BE2C (cell line): ENCODE measurements at regions not wholly inside any gene's neighbourhood (a gene's known extent, or its start where the extent isn't known, plus 50 kb on each side); places are given as distances from the start of the nearest gene placed in this dataset.

Source experiments
- DNase-seq: peaks from one replicate; pipeline ENCODE4 v3.0.0-alpha.2; 2020
- H3K27me3 ChIP-seq: fragments of 250-450 bp; sonication (Bioruptor Pico); 2 replicates; pipeline ENCODE4 v1.5.1; 2020; ENCODE audit warnings: mild to moderate bottlenecking
- H3K36me3 ChIP-seq: fragments of 250-450 bp; sonication (Bioruptor Pico); 2 replicates; pipeline ENCODE4 v1.5.1; 2020; ENCODE audit warnings: mild to moderate bottlenecking
- H3K4me1 ChIP-seq: fragments of 250-450 bp; sonication (Bioruptor Pico); 2 replicates; pipeline ENCODE4 v1.5.1; 2020
- H3K4me3 ChIP-seq: 2 replicates; pipeline ENCODE4 v1.5.1; 2011; ENCODE audit warnings: low read depth, low read length
- H3K9me3 ChIP-seq: fragments of 250-450 bp; sonication (Bioruptor Pico); 2 replicates; pipeline ENCODE4 v1.5.1; 2020
- TF ChIP-seq, protein P1 (sequence below): IDR thresholded peaks from 2 replicates; pipeline ENCODE4 v1.5.1; 2012; ENCODE audit warnings: mild to moderate bottlenecking, low read depth, low read length

DNA sequence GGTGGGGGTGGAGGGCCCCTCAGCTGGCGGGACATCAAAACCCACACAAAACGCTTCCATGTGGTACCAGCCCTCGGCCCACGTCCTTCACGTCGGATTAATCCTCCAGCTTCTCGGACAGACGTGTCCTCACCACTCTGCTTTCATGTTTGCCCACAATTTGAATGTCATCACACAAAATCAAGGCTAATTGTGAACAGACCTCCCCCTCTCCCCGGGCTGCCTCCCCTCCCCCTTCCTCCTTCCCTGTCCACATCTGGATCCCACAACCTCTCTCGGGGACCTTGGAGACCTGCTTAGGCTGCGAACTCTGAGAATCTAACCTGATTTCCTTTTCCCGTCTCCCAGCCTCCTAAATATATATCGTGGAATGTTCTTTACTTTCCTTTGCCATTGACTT, 262.9 kb downstream of the MN1 start:
- Histone ChIP-seq H3K4me1 (peaks cover 3% of the 10 kb centered on the region), H3K4me3 (no peak overlapping the region), H3K9me3 (no peaks in the 10 kb centered on the region), H3K27me3 (no peaks in the 10 kb centered on the region), H3K36me3 (no peaks in the 10 kb centered on the region)
- TF ChIP-seq, protein P1, sequence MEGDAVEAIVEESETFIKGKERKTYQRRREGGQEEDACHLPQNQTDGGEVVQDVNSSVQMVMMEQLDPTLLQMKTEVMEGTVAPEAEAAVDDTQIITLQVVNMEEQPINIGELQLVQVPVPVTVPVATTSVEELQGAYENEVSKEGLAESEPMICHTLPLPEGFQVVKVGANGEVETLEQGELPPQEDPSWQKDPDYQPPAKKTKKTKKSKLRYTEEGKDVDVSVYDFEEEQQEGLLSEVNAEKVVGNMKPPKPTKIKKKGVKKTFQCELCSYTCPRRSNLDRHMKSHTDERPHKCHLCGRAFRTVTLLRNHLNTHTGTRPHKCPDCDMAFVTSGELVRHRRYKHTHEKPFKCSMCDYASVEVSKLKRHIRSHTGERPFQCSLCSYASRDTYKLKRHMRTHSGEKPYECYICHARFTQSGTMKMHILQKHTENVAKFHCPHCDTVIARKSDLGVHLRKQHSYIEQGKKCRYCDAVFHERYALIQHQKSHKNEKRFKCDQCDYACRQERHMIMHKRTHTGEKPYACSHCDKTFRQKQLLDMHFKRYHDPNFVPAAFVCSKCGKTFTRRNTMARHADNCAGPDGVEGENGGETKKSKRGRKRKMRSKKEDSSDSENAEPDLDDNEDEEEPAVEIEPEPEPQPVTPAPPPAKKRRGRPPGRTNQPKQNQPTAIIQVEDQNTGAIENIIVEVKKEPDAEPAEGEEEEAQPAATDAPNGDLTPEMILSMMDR: no peak
- no peak for DNase-seq

DNA sequence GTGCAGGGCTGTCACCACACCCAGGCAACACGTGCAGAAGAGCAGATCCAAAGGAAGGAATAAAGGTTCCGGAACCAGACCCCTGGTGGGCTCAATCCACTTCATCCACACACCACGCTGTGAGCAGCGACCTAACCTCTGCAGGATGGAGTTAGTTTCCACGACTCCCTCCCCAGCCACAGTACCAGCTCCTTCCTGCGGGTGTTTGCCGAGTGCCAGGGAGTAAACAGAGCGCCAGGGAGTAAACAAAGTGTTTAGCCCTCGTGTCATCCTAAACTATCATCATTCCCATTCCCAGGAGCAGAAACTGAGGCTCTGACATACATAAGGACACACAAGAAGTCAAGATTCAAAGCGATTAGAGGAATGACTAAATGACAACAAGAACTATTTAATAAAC, 261.3 kb downstream of the MN1 start:
- H3K27me3 ChIP-seq: no peaks in the 10 kb centered on the region
- H3K4me1 ChIP-seq: peaks cover 3% of the 10 kb centered on the region
- TF ChIP-seq, protein P1: no peak
- H3K9me3 ChIP-seq: no peaks in the 10 kb centered on the region
- no peak for DNase-seq
- H3K36me3 ChIP-seq: no peaks in the 10 kb centered on the region
- no peak overlapping the region for H3K4me3 ChIP-seq

DNA sequence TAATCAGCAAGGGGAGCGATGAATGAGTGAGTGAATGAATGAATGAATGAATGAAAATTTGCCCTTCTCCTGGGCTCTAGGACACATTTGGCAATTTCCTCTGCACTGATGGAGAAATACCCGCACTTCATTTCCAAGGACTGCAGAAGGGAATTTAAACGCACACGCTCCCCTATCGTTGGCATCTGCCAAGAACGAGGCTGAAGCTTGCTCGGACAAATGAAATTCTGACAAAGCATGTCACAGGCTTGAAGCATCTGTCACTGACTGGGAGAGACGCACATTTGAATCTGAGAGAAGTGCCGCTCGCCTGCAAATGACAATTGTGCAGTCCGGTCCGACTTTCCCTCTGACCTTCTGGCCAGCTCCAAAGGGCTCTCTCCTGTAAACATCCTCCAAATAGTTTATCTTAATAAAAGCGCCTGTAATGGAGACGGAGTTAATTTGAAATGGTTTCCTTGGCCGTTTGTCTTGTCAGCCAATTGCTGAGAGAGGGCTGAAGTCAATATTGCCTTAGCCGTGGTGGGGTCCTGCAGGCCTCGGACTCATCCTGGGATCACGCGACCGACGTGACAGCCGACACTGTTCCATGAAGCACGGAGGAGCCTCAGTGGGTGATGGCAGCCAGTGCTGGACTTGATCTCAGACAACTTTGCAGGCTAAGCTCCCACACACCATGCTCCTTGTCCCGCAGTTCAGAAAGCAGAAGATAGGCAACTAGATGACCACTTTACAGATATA, 260.7 kb downstream of the MN1 start:
- Histone ChIP-seq H3K4me3 (no peak overlapping the region), H3K9me3 (no peaks in the 10 kb centered on the region), H3K4me1 (peaks cover 3% of the 10 kb centered on the region), H3K27me3 (no peaks in the 10 kb centered on the region), H3K36me3 (no peaks in the 10 kb centered on the region)
- DNase-seq: no peak
- TF ChIP-seq, protein P1: no peak

DNA sequence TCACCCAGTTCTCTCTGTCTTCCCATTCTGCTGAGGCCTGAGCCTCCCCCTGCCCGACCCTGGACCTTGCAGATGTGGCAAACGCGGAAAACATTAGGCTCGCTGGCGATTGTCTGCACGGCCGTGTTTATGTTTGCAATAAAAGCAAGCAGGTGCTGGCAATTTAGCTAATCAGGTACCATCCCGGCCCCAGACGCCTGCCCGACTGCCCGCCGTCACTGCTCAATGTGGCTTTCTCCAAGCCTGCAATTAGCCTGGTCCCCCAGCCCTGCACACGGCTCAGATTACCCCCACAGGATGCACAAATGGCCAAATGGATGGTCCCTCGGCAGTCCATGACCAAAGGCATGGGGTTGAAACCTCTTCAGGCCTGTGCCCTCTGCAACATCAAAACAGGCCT, 259.7 kb downstream of the MN1 start:
- TF ChIP-seq, protein P1: no peak
- Histone ChIP-seq H3K4me1 (peaks cover 3% of the 10 kb centered on the region), H3K27me3 (no peaks in the 10 kb centered on the region), H3K36me3 (no peaks in the 10 kb centered on the region), H3K4me3 (no peak overlapping the region), H3K9me3 (no peaks in the 10 kb centered on the region)
- DNase-seq: no peak

DNA sequence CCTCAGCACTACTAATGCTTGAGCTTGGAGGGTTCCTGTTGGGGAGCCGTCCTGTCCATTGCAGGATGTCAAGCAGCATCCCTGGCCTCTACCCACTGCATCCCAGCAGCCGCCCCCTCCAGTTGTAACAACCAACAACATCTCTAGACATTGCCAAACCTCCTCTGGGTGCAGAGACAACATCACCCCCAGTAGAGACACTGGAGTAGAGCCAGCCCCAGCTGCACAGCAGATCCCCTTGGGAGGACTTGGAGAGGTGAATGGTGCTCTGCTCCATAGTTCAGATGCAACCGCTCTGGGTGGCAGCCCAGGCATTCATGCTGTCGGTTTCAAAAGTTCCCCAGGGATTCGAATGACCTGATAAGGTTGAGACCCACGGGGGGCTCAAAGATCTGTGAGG, 259.0 kb downstream of the MN1 start:
- no peaks in the 10 kb centered on the region for H3K4me1 ChIP-seq
- H3K4me3 ChIP-seq: no peak overlapping the region
- no peaks in the 10 kb centered on the region for H3K27me3 ChIP-seq
- TF ChIP-seq, protein P1: no peak
- no peak for DNase-seq
- no peaks in the 10 kb centered on the region for H3K9me3 ChIP-seq
- no peaks in the 10 kb centered on the region for H3K36me3 ChIP-seq

DNA sequence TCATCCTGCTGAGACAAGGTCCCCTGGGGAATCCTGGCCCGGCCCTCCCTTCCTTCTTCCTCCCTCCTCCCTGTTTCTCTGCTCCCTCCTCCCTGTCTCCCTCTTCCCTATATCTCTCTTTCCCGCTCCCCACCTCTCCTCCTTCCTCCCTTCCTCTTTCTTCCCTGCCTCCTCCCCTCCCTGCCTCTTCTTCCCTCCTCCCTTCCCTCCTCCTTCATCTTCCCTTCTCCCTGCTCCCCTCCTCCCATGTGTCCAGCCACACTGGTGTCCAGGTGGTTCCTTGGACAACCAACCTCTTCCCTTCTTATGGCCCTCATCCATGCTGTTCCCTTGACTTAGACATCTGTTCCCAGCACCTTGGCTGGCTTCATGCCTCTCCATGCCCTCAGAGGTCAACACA, 258.1 kb downstream of the MN1 start:
- H3K36me3 ChIP-seq: no peaks in the 10 kb centered on the region
- no peaks in the 10 kb centered on the region for H3K9me3 ChIP-seq
- no peaks in the 10 kb centered on the region for H3K4me1 ChIP-seq
- H3K27me3 ChIP-seq: no peaks in the 10 kb centered on the region
- TF ChIP-seq, protein P1: no peak
- DNase-seq: no peak
- no peak overlapping the region for H3K4me3 ChIP-seq
